GM12878 (cell line): ENCODE measurements at regions not wholly inside any gene's neighbourhood (a gene's known extent, or its start where the extent isn't known, plus 50 kb on each side); places are given as distances from the start of the nearest gene placed in this dataset.

Source experiments
- NR2C1 ChIP-seq: fragments of 450-650 bp; IDR thresholded peaks from 2 replicates; pipeline ENCODE4 v1.6.1; 2017; ENCODE audit warnings: antibody characterized with exemption, mild to moderate bottlenecking, moderate library complexity
- STAT1 ChIP-seq: fragments of 450-650 bp; conservative IDR thresholded peaks from 2 replicates; pipeline ENCODE4 v1.6.1; 2014; ENCODE audit warnings: antibody characterized with exemption, mild to moderate bottlenecking
- WRNIP1 ChIP-seq: IDR thresholded peaks from 2 replicates; pipeline ENCODE4 v1.6.1; 2011; ENCODE audit warnings: low read depth, low read length, improper control_type of control experiment, borderline replicate concordance
- ZNF592 ChIP-seq: fragments of 450-650 bp; IDR thresholded peaks from 2 replicates; pipeline ENCODE4 v1.6.1; 2017; ENCODE audit warnings: mild to moderate bottlenecking, moderate library complexity
- TF ChIP-seq, protein P1 (sequence below): fragments of 450-650 bp; formaldehyde crosslinking; IDR thresholded peaks from 2 replicates; pipeline ENCODE4 v1.5.0; 2022; ENCODE audit warnings: mild to moderate bottlenecking, missing genetic modification characterization

DNA sequence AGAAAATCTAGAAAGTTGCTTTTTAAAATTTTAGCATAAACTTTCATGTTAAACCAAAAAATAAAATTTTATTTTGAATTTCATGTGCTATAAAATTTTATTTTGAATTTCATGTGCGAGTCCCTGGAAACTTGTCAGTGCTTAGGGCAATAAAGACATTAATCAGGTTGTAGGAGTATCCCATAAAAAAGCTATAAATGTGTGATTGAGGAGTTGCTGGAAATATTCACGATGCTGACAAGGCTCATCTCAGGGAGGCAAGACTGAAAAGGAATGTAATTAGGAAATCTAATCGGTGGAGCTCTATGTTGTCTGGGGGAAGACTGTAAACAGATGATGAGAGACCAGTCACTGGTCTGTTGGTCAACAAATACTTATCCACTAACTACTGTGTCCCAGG lies 117.9 kb downstream of the LRIG2 start (continued):
- TF ChIP-seq, protein P1, sequence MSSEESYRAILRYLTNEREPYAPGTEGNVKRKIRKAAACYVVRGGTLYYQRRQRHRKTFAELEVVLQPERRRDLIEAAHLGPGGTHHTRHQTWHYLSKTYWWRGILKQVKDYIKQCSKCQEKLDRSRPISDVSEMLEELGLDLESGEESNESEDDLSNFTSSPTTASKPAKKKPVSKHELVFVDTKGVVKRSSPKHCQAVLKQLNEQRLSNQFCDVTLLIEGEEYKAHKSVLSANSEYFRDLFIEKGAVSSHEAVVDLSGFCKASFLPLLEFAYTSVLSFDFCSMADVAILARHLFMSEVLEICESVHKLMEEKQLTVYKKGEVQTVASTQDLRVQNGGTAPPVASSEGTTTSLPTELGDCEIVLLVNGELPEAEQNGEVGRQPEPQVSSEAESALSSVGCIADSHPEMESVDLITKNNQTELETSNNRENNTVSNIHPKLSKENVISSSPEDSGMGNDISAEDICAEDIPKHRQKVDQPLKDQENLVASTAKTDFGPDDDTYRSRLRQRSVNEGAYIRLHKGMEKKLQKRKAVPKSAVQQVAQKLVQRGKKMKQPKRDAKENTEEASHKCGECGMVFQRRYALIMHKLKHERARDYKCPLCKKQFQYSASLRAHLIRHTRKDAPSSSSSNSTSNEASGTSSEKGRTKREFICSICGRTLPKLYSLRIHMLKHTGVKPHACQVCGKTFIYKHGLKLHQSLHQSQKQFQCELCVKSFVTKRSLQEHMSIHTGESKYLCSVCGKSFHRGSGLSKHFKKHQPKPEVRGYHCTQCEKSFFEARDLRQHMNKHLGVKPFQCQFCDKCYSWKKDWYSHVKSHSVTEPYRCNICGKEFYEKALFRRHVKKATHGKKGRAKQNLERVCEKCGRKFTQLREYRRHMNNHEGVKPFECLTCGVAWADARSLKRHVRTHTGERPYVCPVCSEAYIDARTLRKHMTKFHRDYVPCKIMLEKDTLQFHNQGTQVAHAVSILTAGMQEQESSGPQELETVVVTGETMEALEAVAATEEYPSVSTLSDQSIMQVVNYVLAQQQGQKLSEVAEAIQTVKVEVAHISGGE: no peak
- TF ChIP-seq ZNF592 (no peak), WRNIP1 (no peak), STAT1 (no peak), NR2C1 (no peak)
